Mesenchymal stem cell (in vitro differentiated cells and primary cell): ENCODE measurements at regions not wholly inside any gene's neighbourhood (a gene's known extent, or its start where the extent isn't known, plus 50 kb on each side); places are given as distances from the start of the nearest gene placed in this dataset.

ENCODE experiments used
- DNase-seq: peaks from one replicate; pipeline ENCODE4 v3.0.0-alpha.2; 2013
- H2AFZ ChIP-seq: one replicate; pipeline ENCODE4 v1.6.1; 2013; ENCODE audit warnings: low read depth, mild to moderate bottlenecking, control low read depth, inconsistent platforms, low read length, moderate library complexity
- H2AK5ac ChIP-seq: 2 replicates; pipeline ENCODE4 v1.6.1; 2013; ENCODE audit warnings: low read length, moderate library complexity, mild to moderate bottlenecking, inconsistent platforms; ENCODE audit not compliant: severe bottlenecking
- H2BK120ac ChIP-seq: one replicate; pipeline ENCODE4 v1.6.1; 2013; ENCODE audit warnings: low read depth, mild to moderate bottlenecking, inconsistent platforms, low read length, moderate library complexity
- H2BK12ac ChIP-seq, 2 experiments: one replicate each; pipeline ENCODE4 v1.6.1; 2013; ENCODE audit warnings: inconsistent platforms in 2 of 2, low read length in 2 of 2, mild to moderate bottlenecking in 2 of 2, moderate library complexity in 2 of 2, control low read depth in 1 of 2
- H2BK15ac ChIP-seq: one replicate; pipeline ENCODE4 v1.6.1; 2013; ENCODE audit warnings: mild to moderate bottlenecking, low read depth, inconsistent platforms; ENCODE audit not compliant: poor library complexity, severe bottlenecking
- H2BK5ac ChIP-seq: 2 replicates; pipeline ENCODE4 v1.6.1; 2013; ENCODE audit warnings: low read depth, mild to moderate bottlenecking, low read length, control low read depth, inconsistent platforms; ENCODE audit not compliant: poor library complexity, severe bottlenecking
- H3K14ac ChIP-seq, 2 experiments: one replicate each; pipeline ENCODE4 v1.6.1; 2013; ENCODE audit warnings: inconsistent platforms in 2 of 2, low read length in 2 of 2, control low read depth in 1 of 2, mild to moderate bottlenecking in 1 of 2, moderate library complexity in 1 of 2
- H3K18ac ChIP-seq, 2 experiments: one replicate each; pipeline ENCODE4 v1.6.1; 2013; ENCODE audit warnings: inconsistent platforms in 2 of 2, low read length in 2 of 2, control low read depth in 1 of 2, low read depth in 1 of 2, mild to moderate bottlenecking in 1 of 2
- H3K23ac ChIP-seq, 2 experiments: one replicate each; pipeline ENCODE4 v1.6.1; 2013; ENCODE audit warnings: inconsistent platforms in 2 of 2, low read length in 2 of 2, mild to moderate bottlenecking in 2 of 2, moderate library complexity in 2 of 2, control low read depth in 1 of 2
- H3K27ac ChIP-seq: 2 replicates; pipeline ENCODE4 v1.5.1; 2013; ENCODE audit warnings: mild to moderate bottlenecking, moderate library complexity, low read length, control low read depth, inconsistent platforms; ENCODE audit not compliant: poor library complexity, severe bottlenecking
- H3K27me3 ChIP-seq, 2 experiments: 2 replicates each; pipeline versions ENCODE4 v1.6.1 to v1.7.0; 2013; ENCODE audit warnings: low read length in 2 of 2, mild to moderate bottlenecking in 2 of 2, moderate library complexity in 2 of 2, control low read depth in 1 of 2, inconsistent platforms in 1 of 2; ENCODE audit not compliant: control insufficient read depth in 1 of 2, insufficient read depth in 1 of 2
- H3K36me3 ChIP-seq, 2 experiments: 2 replicates each; pipeline versions ENCODE4 v1.6.1 to v1.7.0; 2013; ENCODE audit warnings: low read length in 2 of 2, control low read depth in 1 of 2, inconsistent platforms in 1 of 2, low read depth in 1 of 2, mild to moderate bottlenecking in 1 of 2; ENCODE audit not compliant: insufficient read depth in 2 of 2, control insufficient read depth in 1 of 2
- H3K4ac ChIP-seq, 2 experiments: one replicate each; pipeline ENCODE4 v1.6.1; 2013; ENCODE audit warnings: inconsistent platforms in 2 of 2, low read length in 2 of 2, mild to moderate bottlenecking in 2 of 2, moderate library complexity in 2 of 2, control low read depth in 1 of 2, low read depth in 1 of 2
- H3K4me1 ChIP-seq: 2 replicates; pipeline ENCODE4 v1.6.1; 2013; ENCODE audit warnings: low read depth, low read length, control low read depth; ENCODE audit not compliant: control insufficient read depth, insufficient read depth
- H3K4me2 ChIP-seq: 2 replicates; pipeline ENCODE4 v1.6.1; 2013; ENCODE audit warnings: low read length, mild to moderate bottlenecking, inconsistent platforms; ENCODE audit not compliant: poor library complexity, severe bottlenecking
- H3K4me3 ChIP-seq, 2 experiments: 2 replicates each; pipeline versions ENCODE4 v1.5.1 to v1.7.0; 2013; ENCODE audit warnings: low read length in 2 of 2, mild to moderate bottlenecking in 2 of 2, control low read depth in 1 of 2, low read depth in 1 of 2; ENCODE audit not compliant: insufficient read depth in 1 of 2
- H3K79me1 ChIP-seq: replicated peaks from 2 replicates; pipeline ENCODE4 v1.6.1; 2013; ENCODE audit warnings: mild to moderate bottlenecking, control low read depth, low read length, inconsistent platforms; ENCODE audit not compliant: poor library complexity, severe bottlenecking
- H3K9ac ChIP-seq: 2 replicates; pipeline ENCODE4 v1.7.0; 2013; ENCODE audit warnings: mild to moderate bottlenecking, low read length, moderate library complexity
- H3K9me3 ChIP-seq: 2 replicates; pipeline ENCODE4 v1.7.0; 2013; ENCODE audit warnings: mild to moderate bottlenecking, low read length; ENCODE audit not compliant: control insufficient read depth
- H4K8ac ChIP-seq: one replicate; pipeline ENCODE4 v1.6.1; 2013; ENCODE audit warnings: inconsistent platforms, mild to moderate bottlenecking, low read length, moderate library complexity
- H4K91ac ChIP-seq: one replicate; pipeline ENCODE4 v1.6.1; 2013; ENCODE audit warnings: mild to moderate bottlenecking, low read length, inconsistent platforms
- WGBS: methylation state at CpG from one replicate; pipeline ENCODE4 v1.1.7; 2013; ENCODE audit warnings: mixed read lengths; 5-methylcytosine and 5-hydroxymethylcytosine counted together

DNA sequence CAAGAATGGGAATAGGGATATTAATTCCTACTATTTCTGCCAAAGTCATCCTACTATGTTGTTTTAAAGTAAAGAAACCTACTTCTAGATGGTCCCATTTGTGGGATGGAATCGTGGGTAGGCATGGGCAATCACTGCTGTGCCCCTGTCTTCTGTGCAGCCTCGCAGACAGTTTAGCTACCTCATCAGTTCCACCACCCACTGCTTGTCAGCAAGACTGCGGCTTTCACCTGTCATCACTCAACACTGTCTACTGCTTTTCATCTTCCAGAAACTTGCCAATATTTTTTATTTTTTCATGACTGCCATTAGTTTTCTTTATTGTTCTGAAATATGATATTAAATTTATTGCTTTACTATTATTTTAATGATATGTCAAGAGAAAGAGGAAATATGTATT, 368.1 kb upstream of the KYNU start:
- no peak overlapping the region for H2BK120ac ChIP-seq
- no peaks in the 10 kb centered on the region for H3K36me3 ChIP-seq
- H3K27me3 ChIP-seq: no peaks in the 10 kb centered on the region
- H3K4me3 ChIP-seq: no peak overlapping the region
- 84% methylated on average over 2 of the region's 3 CpGs for WGBS
- no peak overlapping the region for H2BK5ac ChIP-seq
- no peak overlapping the region for H2BK12ac ChIP-seq
- H4K91ac ChIP-seq: no peak overlapping the region
- no peak overlapping the region for H2AFZ ChIP-seq
- no peak overlapping the region for H3K4ac ChIP-seq
- no peak overlapping the region for H3K23ac ChIP-seq
- peaks cover 5% of the 10 kb centered on the region for H3K9me3 ChIP-seq
- no peak overlapping the region for H3K4me2 ChIP-seq
- H3K4me1 ChIP-seq: no peaks in the 10 kb centered on the region
- no peaks in the 10 kb centered on the region for H3K79me1 ChIP-seq
- H4K8ac ChIP-seq: no peak overlapping the region
- H2BK15ac ChIP-seq: no peak overlapping the region
- H3K9ac ChIP-seq: no peak overlapping the region
- no peak overlapping the region for H3K18ac ChIP-seq
- H3K14ac ChIP-seq: no peak overlapping the region
- no peak overlapping the region for H3K27ac ChIP-seq
- no peak for DNase-seq
- no peak overlapping the region for H2AK5ac ChIP-seq

- H3K9me3 ChIP-seq: peaks cover 3% of the 10 kb centered on the region
- H4K8ac ChIP-seq: no peak overlapping the region
- H3K27ac ChIP-seq: no peak overlapping the region
- H3K27me3 ChIP-seq: no peaks in the 10 kb centered on the region
- no peaks in the 10 kb centered on the region for H3K36me3 ChIP-seq
- no peak overlapping the region for H2AFZ ChIP-seq
- H2BK120ac ChIP-seq: no peak overlapping the region
- no peak overlapping the region for H3K9ac ChIP-seq
- no peak overlapping the region for H3K4me3 ChIP-seq
- H2BK12ac ChIP-seq: no peak overlapping the region
- WGBS: no CpG with 5 or more reads among the region's 1 CpG
- no peak overlapping the region for H2BK5ac ChIP-seq
- H3K18ac ChIP-seq: no peak overlapping the region
- no peak overlapping the region for H3K4me2 ChIP-seq
- no peaks in the 10 kb centered on the region for H3K79me1 ChIP-seq
- no peak overlapping the region for H2BK15ac ChIP-seq
- no peak for DNase-seq
- H4K91ac ChIP-seq: no peak overlapping the region
- no peak overlapping the region for H3K14ac ChIP-seq
- no peaks in the 10 kb centered on the region for H3K4me1 ChIP-seq
- no peak overlapping the region for H3K23ac ChIP-seq
- no peak overlapping the region for H3K4ac ChIP-seq
- no peak overlapping the region for H2AK5ac ChIP-seq
Observed at GRCh38 chr2:142504754-142505153, 372.7 kb upstream of the KYNU start.

GRCh38 chr2:142502402-142502801, 371.6 kb upstream of the LRP1B start:
- Histone ChIP-seq H2BK5ac (no peak overlapping the region), H2BK12ac (no peak overlapping the region), H3K4me3 (no peak overlapping the region), H3K27ac (no peak overlapping the region), H4K91ac (no peak overlapping the region), H3K9ac (no peak overlapping the region), H3K9me3 (peaks cover 3% of the 10 kb centered on the region), H3K4me1 (no peaks in the 10 kb centered on the region), H3K14ac (no peak overlapping the region), H3K36me3 (no peaks in the 10 kb centered on the region), H3K23ac (no peak overlapping the region), H4K8ac (no peak overlapping the region), H2BK120ac (no peak overlapping the region), H3K18ac (no peak overlapping the region), H2AFZ (no peak overlapping the region), H3K4ac (no peak overlapping the region), H3K4me2 (no peak overlapping the region), H3K27me3 (no peaks in the 10 kb centered on the region), H2AK5ac (no peak overlapping the region), H3K79me1 (no peaks in the 10 kb centered on the region), H2BK15ac (no peak overlapping the region)
- WGBS: no CpG with 5 or more reads among the region's 1 CpG
- no peak for DNase-seq

- H3K27ac ChIP-seq: no peak overlapping the region
- no peak overlapping the region for H2BK15ac ChIP-seq
- peaks cover 4% of the 10 kb centered on the region for H3K9me3 ChIP-seq
- H2AK5ac ChIP-seq: no peak overlapping the region
- no peaks in the 10 kb centered on the region for H3K27me3 ChIP-seq
- no peak for DNase-seq
- H3K4me2 ChIP-seq: no peak overlapping the region
- no peak overlapping the region for H3K14ac ChIP-seq
- H3K79me1 ChIP-seq: no peaks in the 10 kb centered on the region
- H4K91ac ChIP-seq: no peak overlapping the region
- H2BK12ac ChIP-seq: no peak overlapping the region
- H3K23ac ChIP-seq: no peak overlapping the region
- H3K4ac ChIP-seq: no peak overlapping the region
- H3K4me3 ChIP-seq: no peak overlapping the region
- 75% methylated on average over 1 of the region's 2 CpGs for WGBS
- H2AFZ ChIP-seq: no peak overlapping the region
- no peak overlapping the region for H3K18ac ChIP-seq
- H2BK120ac ChIP-seq: no peak overlapping the region
- no peak overlapping the region for H2BK5ac ChIP-seq
- no peak overlapping the region for H4K8ac ChIP-seq
- H3K4me1 ChIP-seq: no peaks in the 10 kb centered on the region
- no peaks in the 10 kb centered on the region for H3K36me3 ChIP-seq
- H3K9ac ChIP-seq: no peak overlapping the region
Observed at GRCh38 chr2:142495141-142495540, 364.3 kb upstream of the LRP1B start.
